ENCODE measurements at regions not wholly inside any gene's neighbourhood (a gene's known extent, or its start where the extent isn't known, plus 50 kb on each side); places are given as distances from the start of the nearest gene placed in this dataset.

GRCh38 chr2:217055624-217056023, 195.8 kb upstream of the TNP1 start:
- DNase-seq: no peak
- no peaks in the 10 kb centered on the region for H3K9me3 Mint-ChIP-seq (ENCODE audit: low read depth)
- no peak overlapping the region for H3K4me3 Mint-ChIP-seq
- POLR2A ChIA-PET: no interaction called here
- H3K27me3 Mint-ChIP-seq: peaks cover 2% of the 10 kb centered on the region
- intact Hi-C loops (cut with DNase I, micrococcal nuclease): no loop called here
- no peak for ATAC-seq
- CTCF ChIA-PET: no interaction called here
- no peaks in the 10 kb centered on the region for H3K36me3 Mint-ChIP-seq (ENCODE audit: low read depth)
- H3K27ac Mint-ChIP-seq: no peak overlapping the region
- no peaks in the 10 kb centered on the region for H3K4me1 Mint-ChIP-seq

GRCh38 chr2:217054791-217055190, 194.9 kb upstream of the TNP1 start:
- Mint-ChIP-seq H3K4me1 (no peaks in the 10 kb centered on the region), H3K36me3 (ENCODE audit: low read depth) (no peaks in the 10 kb centered on the region)
- CTCF ChIA-PET: no interaction called here

GRCh38 chr2:217052856-217053577, 193.2 kb upstream of the TNP1 start:
- no peaks in the 10 kb centered on the region for H3K4me1 Mint-ChIP-seq
- no peaks in the 10 kb centered on the region for H3K9me3 Mint-ChIP-seq (ENCODE audit: low read depth)
- CTCF ChIA-PET: no interaction called here
- no peak overlapping the region for H3K4me3 Mint-ChIP-seq
- DNase-seq (no peak), ATAC-seq (no peak)
- intact Hi-C loops (cut with DNase I, micrococcal nuclease): no loop called here
- POLR2A ChIA-PET: no interaction called here
- H3K36me3 Mint-ChIP-seq (ENCODE audit: low read depth): no peaks in the 10 kb centered on the region
- no peak overlapping the region for H3K27ac Mint-ChIP-seq
- peaks cover 5% of the 10 kb centered on the region for H3K27me3 Mint-ChIP-seq

More at GRCh38 chr2:217054791-217055190, 194.9 kb upstream of the TNP1 start:
- POLR2A ChIA-PET: no interaction called here
- DNase-seq (no peak), ATAC-seq (no peak)
- no peak overlapping the region for H3K4me3 Mint-ChIP-seq
- H3K27ac Mint-ChIP-seq: no peak overlapping the region
- H3K27me3 Mint-ChIP-seq: peaks cover 2% of the 10 kb centered on the region
- intact Hi-C loops (cut with DNase I, micrococcal nuclease): no loop called here
- no peaks in the 10 kb centered on the region for H3K9me3 Mint-ChIP-seq (ENCODE audit: low read depth)

- POLR2A ChIA-PET: no interaction called here
- ATAC-seq (no peak), DNase-seq (no peak)
- CTCF ChIA-PET: no interaction called here
- H3K27ac Mint-ChIP-seq: no peak overlapping the region
- H3K4me1 Mint-ChIP-seq: no peaks in the 10 kb centered on the region
- no peaks in the 10 kb centered on the region for H3K9me3 Mint-ChIP-seq (ENCODE audit: low read depth)
- intact Hi-C loops (cut with DNase I, micrococcal nuclease): no loop called here
- H3K4me3 Mint-ChIP-seq: no peak overlapping the region
- no peaks in the 10 kb centered on the region for H3K36me3 Mint-ChIP-seq (ENCODE audit: low read depth)
- peaks cover 9% of the 10 kb centered on the region for H3K27me3 Mint-ChIP-seq
Observed at GRCh38 chr2:217051416-217051815, 191.6 kb upstream of the TNP1 start.

GRCh38 chr2:217049956-217050355, 190.1 kb upstream of the TNP1 start:
- H3K27ac Mint-ChIP-seq: no peak overlapping the region
- DNase-seq: no peak
- CTCF ChIA-PET: interaction anchor here (0.7 kb wide), 1 partner anchor 108 kb away, joined by 3 read pairs; no protein-coding TSS in a partner anchor

GRCh38 chr2:217049422-217049821, 189.6 kb upstream of the TNP1 start:
- Mint-ChIP-seq H3K4me1 (no peaks in the 10 kb centered on the region), H3K4me3 (no peak overlapping the region), H3K27ac (no peak overlapping the region), H3K9me3 (ENCODE audit: low read depth) (no peaks in the 10 kb centered on the region), H3K36me3 (ENCODE audit: low read depth) (no peaks in the 10 kb centered on the region), H3K27me3 (peaks cover 10% of the 10 kb centered on the region)
- no peak for ATAC-seq
- intact Hi-C loops (cut with DNase I, micrococcal nuclease): loop anchor here in 1 of 2 experiments (10.0 kb wide), 1 partner anchor 465 kb away; no protein-coding TSS in a partner anchor
- ChIA-PET POLR2A (no interaction called here), CTCF (interaction anchor here (0.7 to 1.6 kb wide), 2 partner anchors 30 to 109 kb away, joined by 3 read pairs; no protein-coding TSS in a partner anchor)
- no peak for DNase-seq

More at GRCh38 chr2:217049956-217050355, 190.1 kb upstream of the TNP1 start:
- POLR2A ChIA-PET: interaction anchor here (0.7 kb wide), 1 partner anchor 831 kb away, joined by 3 read pairs; no protein-coding TSS in a partner anchor
- no peak overlapping the region for H3K4me3 Mint-ChIP-seq
- no peak for ATAC-seq
- H3K9me3 Mint-ChIP-seq (ENCODE audit: low read depth): no peaks in the 10 kb centered on the region
- H3K4me1 Mint-ChIP-seq: no peaks in the 10 kb centered on the region
- H3K36me3 Mint-ChIP-seq (ENCODE audit: low read depth): no peaks in the 10 kb centered on the region
- intact Hi-C loops (cut with DNase I, micrococcal nuclease): loop anchor here in 1 of 2 experiments (10.0 kb wide), 1 partner anchor 465 kb away; no protein-coding TSS in a partner anchor
- H3K27me3 Mint-ChIP-seq: peaks cover 9% of the 10 kb centered on the region

- ChIA-PET CTCF (interaction anchor here (1.6 kb wide), 1 partner anchor 31 kb away, joined by 3 read pairs; no protein-coding TSS in a partner anchor), POLR2A (no interaction called here)
- no peaks in the 10 kb centered on the region for H3K9me3 Mint-ChIP-seq (ENCODE audit: low read depth)
- no peak for DNase-seq
- peaks cover 10% of the 10 kb centered on the region for H3K27me3 Mint-ChIP-seq
- ATAC-seq: no peak
- no peaks in the 10 kb centered on the region for H3K4me1 Mint-ChIP-seq
- no peak overlapping the region for H3K4me3 Mint-ChIP-seq
- H3K36me3 Mint-ChIP-seq (ENCODE audit: low read depth): no peaks in the 10 kb centered on the region
- H3K27ac Mint-ChIP-seq: no peak overlapping the region
- intact Hi-C loops (cut with DNase I, micrococcal nuclease): loop anchor here in 1 of 2 experiments (10.0 kb wide), 1 partner anchor 466 kb away; no protein-coding TSS in a partner anchor
Observed at GRCh38 chr2:217048730-217049129, 188.9 kb upstream of the TNP1 start.

GRCh38 chr2:217047631-217048030, 187.8 kb upstream of the TNP1 start:
- intact Hi-C loops (cut with DNase I, micrococcal nuclease): loop anchor here in 1 of 2 experiments (10.0 kb wide), 1 partner anchor 467 kb away; no protein-coding TSS in a partner anchor
- ATAC-seq (no peak), DNase-seq (no peak)
- POLR2A ChIA-PET: no interaction called here
- no peak overlapping the region for H3K27ac Mint-ChIP-seq
- no peaks in the 10 kb centered on the region for H3K9me3 Mint-ChIP-seq (ENCODE audit: low read depth)
- H3K36me3 Mint-ChIP-seq (ENCODE audit: low read depth): no peaks in the 10 kb centered on the region
- no peaks in the 10 kb centered on the region for H3K4me1 Mint-ChIP-seq
- H3K4me3 Mint-ChIP-seq: no peak overlapping the region
- H3K27me3 Mint-ChIP-seq: peaks cover 10% of the 10 kb centered on the region
- CTCF ChIA-PET: no interaction called here

GRCh38 chr2:217047209-217047608, 187.3 kb upstream of the TNP1 start:
- DNase-seq: no peak
- POLR2A ChIA-PET: no interaction called here
- Mint-ChIP-seq H3K4me3 (no peak overlapping the region), H3K4me1 (no peaks in the 10 kb centered on the region), H3K27ac (no peak overlapping the region), H3K9me3 (ENCODE audit: low read depth) (no peaks in the 10 kb centered on the region), H3K36me3 (ENCODE audit: low read depth) (no peaks in the 10 kb centered on the region), H3K27me3 (peaks cover 12% of the 10 kb centered on the region)
- CTCF ChIA-PET: no interaction called here
- intact Hi-C loops (cut with DNase I, micrococcal nuclease): loop anchor here in 1 of 2 experiments (10.0 kb wide), 1 partner anchor 468 kb away; no protein-coding TSS in a partner anchor
- no peak for ATAC-seq

- ATAC-seq (no peak), DNase-seq (no peak)
- Mint-ChIP-seq H3K27ac (no peak overlapping the region), H3K4me1 (no peaks in the 10 kb centered on the region), H3K4me3 (no peak overlapping the region), H3K27me3 (peaks cover 14% of the 10 kb centered on the region), H3K9me3 (ENCODE audit: low read depth) (no peaks in the 10 kb centered on the region), H3K36me3 (ENCODE audit: low read depth) (no peaks in the 10 kb centered on the region)
- ChIA-PET POLR2A (no interaction called here), CTCF (no interaction called here)
- intact Hi-C loops (cut with DNase I, micrococcal nuclease): loop anchor here in 1 of 2 experiments (10.0 kb wide), 1 partner anchor 469 kb away; no protein-coding TSS in a partner anchor
Observed at GRCh38 chr2:217045700-217046475, 186.0 kb upstream of the TNP1 start.

GRCh38 chr2:217040099-217040498, 180.2 kb upstream of the TNP1 start:
- no peak overlapping the region for H3K4me3 Mint-ChIP-seq
- no peaks in the 10 kb centered on the region for H3K9me3 Mint-ChIP-seq (ENCODE audit: low read depth)
- no peaks in the 10 kb centered on the region for H3K4me1 Mint-ChIP-seq
- DNase-seq (no peak), ATAC-seq (no peak)
- POLR2A ChIA-PET: no interaction called here
- CTCF ChIA-PET: no interaction called here
- H3K36me3 Mint-ChIP-seq (ENCODE audit: low read depth): no peaks in the 10 kb centered on the region
- peaks cover 6% of the 10 kb centered on the region for H3K27me3 Mint-ChIP-seq
- intact Hi-C loops (cut with DNase I, micrococcal nuclease): loop anchor here in 1 of 2 experiments (10.0 kb wide), 1 partner anchor 475 kb away; no protein-coding TSS in a partner anchor
- no peak overlapping the region for H3K27ac Mint-ChIP-seq

Data from activated CD4-positive, alpha-beta T cell treated with anti-CD3 and anti-CD28 coated beads for 36 hours (primary cell).